Right lobe of liver (tissue), 4 donors: ENCODE measurements at regions not wholly inside any gene's neighbourhood (a gene's known extent, or its start where the extent isn't known, plus 50 kb on each side); places are given as distances from the start of the nearest gene placed in this dataset.

Source experiments
- POLR2A ChIP-seq: fragments of 450-650 bp; IDR thresholded peaks from one replicate; pipeline ENCODE4 v1.6.1; 2017; ENCODE audit warnings: antibody characterized with exemption, mild to moderate bottlenecking
- TF ChIP-seq, protein P1 (sequence below), 4 donors: fragments of 200-600 bp in 3 of 4; fragments of 450-650 bp in 1 of 4; IDR thresholded peaks; one replicate each; pipeline versions ENCODE4 v1.5.1 to v1.8.0; 2016 to 2022; ENCODE audit warnings: antibody characterized with exemption in 4 of 4, mild to moderate bottlenecking in 2 of 4
- donor health status: DM: no; HTN: no; CAD: no.
- donor health status: DM: no; HTN: no; CAD: no.
- donor health status: DM: no; HTN: yes; CAD: no.

DNA sequence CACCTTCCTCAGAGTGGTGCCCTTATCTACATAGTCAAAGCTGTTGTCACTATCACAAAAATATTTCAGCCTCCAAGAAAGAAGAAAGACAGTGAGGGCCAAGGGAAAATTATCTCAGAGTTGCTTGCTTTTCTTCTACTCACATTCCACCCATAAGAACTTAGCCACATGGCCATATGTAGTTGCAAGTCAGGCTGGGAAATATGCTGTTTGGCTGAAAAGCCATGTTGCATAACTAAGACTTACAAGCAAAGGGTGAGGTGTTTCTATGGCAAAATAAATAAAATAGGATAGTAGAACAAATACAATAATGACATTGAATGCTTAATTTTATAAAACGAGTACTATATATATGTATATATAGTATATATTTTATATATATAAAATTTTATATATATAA, 365.9 kb upstream of the PABPC4L start:
- no peak for TF ChIP-seq POLR2A
- TF ChIP-seq, protein P1, sequence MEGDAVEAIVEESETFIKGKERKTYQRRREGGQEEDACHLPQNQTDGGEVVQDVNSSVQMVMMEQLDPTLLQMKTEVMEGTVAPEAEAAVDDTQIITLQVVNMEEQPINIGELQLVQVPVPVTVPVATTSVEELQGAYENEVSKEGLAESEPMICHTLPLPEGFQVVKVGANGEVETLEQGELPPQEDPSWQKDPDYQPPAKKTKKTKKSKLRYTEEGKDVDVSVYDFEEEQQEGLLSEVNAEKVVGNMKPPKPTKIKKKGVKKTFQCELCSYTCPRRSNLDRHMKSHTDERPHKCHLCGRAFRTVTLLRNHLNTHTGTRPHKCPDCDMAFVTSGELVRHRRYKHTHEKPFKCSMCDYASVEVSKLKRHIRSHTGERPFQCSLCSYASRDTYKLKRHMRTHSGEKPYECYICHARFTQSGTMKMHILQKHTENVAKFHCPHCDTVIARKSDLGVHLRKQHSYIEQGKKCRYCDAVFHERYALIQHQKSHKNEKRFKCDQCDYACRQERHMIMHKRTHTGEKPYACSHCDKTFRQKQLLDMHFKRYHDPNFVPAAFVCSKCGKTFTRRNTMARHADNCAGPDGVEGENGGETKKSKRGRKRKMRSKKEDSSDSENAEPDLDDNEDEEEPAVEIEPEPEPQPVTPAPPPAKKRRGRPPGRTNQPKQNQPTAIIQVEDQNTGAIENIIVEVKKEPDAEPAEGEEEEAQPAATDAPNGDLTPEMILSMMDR (IDR thresholded peaks at IDR 0.05) = no peak
